ENCODE measurements at regions not wholly inside any gene's neighbourhood (a gene's known extent, or its start where the extent isn't known, plus 50 kb on each side); places are given as distances from the start of the nearest gene placed in this dataset.
"Not testable (repeated sequence)": the region's sequence is repeated elsewhere in the genome, so short reads cannot be mapped to it uniquely, and the experiment has no call there.

DNA sequence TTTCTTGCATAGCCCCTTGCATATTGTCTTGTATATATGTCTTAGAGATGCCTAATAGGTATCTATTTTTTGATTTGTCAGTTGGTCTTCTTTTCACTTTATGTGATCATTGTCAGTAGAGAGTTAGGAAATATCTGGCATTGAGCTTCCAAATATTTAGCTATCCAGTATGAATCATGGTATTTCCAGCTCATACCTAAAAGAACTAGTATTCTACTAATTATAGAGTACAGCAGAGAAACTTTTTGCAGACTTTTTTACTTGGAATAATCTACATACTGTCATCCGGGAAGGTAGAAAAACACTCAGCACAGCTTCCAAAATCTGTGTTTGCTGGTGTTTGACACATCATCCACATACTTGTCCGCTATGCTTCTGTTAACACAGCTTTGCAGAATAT, 156.4 kb upstream of the HTR1E start:
- H3K27me3 ChIP-seq, result no peaks in the 10 kb centered on the region
- H3K27ac ChIP-seq, result no peak overlapping the region
- no peak for TF ChIP-seq POLR2A (IDR thresholded peaks at IDR 0.05)
- TF ChIP-seq, protein P1, sequence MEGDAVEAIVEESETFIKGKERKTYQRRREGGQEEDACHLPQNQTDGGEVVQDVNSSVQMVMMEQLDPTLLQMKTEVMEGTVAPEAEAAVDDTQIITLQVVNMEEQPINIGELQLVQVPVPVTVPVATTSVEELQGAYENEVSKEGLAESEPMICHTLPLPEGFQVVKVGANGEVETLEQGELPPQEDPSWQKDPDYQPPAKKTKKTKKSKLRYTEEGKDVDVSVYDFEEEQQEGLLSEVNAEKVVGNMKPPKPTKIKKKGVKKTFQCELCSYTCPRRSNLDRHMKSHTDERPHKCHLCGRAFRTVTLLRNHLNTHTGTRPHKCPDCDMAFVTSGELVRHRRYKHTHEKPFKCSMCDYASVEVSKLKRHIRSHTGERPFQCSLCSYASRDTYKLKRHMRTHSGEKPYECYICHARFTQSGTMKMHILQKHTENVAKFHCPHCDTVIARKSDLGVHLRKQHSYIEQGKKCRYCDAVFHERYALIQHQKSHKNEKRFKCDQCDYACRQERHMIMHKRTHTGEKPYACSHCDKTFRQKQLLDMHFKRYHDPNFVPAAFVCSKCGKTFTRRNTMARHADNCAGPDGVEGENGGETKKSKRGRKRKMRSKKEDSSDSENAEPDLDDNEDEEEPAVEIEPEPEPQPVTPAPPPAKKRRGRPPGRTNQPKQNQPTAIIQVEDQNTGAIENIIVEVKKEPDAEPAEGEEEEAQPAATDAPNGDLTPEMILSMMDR (IDR thresholded peaks at IDR 0.05), result no peak
- H3K36me3 ChIP-seq, result no peaks in the 10 kb centered on the region
- 80 to 93% (median 83%) methylated on average over 2 of the region's 2 CpGs for WGBS, 4 donors
- no peaks in the 10 kb centered on the region for H3K4me1 ChIP-seq
- no peak overlapping the region for H3K4me3 ChIP-seq
- ATAC-seq, result no peak
- H3K9me3 ChIP-seq, result peaks cover 0 to 3% (median 0%) of the 10 kb centered on the region in 12 donors
- intact Hi-C loops (cut with DNase I), result no loop called here
- no peak for DNase-seq

DNA sequence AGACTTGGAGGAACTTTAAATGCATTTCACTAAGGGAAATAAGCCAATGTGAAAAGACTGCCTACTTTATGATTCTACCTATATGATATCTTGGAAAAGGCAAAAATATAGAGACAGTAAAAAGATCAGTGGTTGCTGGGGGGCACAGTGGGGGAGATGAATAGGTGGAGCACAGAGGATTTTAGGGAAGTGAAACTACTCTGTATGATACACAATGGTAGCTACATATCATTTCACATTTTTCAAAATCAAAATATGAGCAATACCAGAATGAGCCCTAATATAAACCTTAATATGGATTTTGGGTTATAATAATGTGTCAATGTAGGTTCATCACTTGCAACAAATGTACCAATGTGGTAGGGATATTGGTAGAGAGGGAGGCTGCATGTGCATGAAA, 161.4 kb upstream of the HTR1E start:
- peaks cover 0 to 6% (median 0%) of the 10 kb centered on the region in 12 donors for H3K9me3 ChIP-seq
- no peaks in the 10 kb centered on the region for H3K4me1 ChIP-seq
- no peaks in the 10 kb centered on the region for H3K27me3 ChIP-seq
- H3K4me3 ChIP-seq, result no peak overlapping the region
- DNase-seq (no peak), ATAC-seq (no peak)
- TF ChIP-seq, protein P1 (IDR thresholded peaks at IDR 0.05), result no peak
- TF ChIP-seq POLR2A (IDR thresholded peaks at IDR 0.05), result no peak
- no peaks in the 10 kb centered on the region for H3K36me3 ChIP-seq
- intact Hi-C loops (cut with DNase I), result no loop called here
- no peak overlapping the region for H3K27ac ChIP-seq

DNA sequence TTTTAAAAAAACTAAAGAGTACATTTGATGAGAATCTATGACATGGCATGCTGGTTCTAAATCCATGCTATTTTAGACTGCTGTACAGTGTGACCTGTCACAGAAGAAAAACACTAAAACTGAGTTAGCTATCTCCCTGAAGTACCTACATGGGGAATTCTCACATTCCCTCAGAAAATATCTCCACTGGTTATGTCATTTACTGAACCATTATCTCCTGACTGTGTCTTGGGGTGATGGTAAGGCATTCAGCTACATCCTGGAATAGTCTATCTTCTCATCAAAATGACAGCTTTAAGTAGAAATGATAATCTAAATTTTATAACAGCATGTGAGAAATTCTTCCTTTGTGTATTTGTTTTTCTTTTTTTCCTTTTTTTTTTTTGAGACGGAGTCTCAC, 172.1 kb upstream of the HTR1E start:
- DNase-seq, result no peak
- WGBS, 4 donors, result 83 to 90% (median 87%) methylated on average over 1 of the region's 1 CpG
- Histone ChIP-seq H3K36me3 (no peaks in the 10 kb centered on the region), H3K27ac (no peak overlapping the region), H3K4me1 (no peaks in the 10 kb centered on the region), H3K9me3 (peaks cover 0 to 8% (median under 1%) of the 10 kb centered on the region in 12 donors), H3K4me3 (no peak overlapping the region), H3K27me3 (no peaks in the 10 kb centered on the region)
- TF ChIP-seq, protein P1 (IDR thresholded peaks at IDR 0.05), result no peak
- no peak for TF ChIP-seq POLR2A (IDR thresholded peaks at IDR 0.05)
- intact Hi-C loops (cut with DNase I), result no loop called here
- no peak for ATAC-seq

DNA sequence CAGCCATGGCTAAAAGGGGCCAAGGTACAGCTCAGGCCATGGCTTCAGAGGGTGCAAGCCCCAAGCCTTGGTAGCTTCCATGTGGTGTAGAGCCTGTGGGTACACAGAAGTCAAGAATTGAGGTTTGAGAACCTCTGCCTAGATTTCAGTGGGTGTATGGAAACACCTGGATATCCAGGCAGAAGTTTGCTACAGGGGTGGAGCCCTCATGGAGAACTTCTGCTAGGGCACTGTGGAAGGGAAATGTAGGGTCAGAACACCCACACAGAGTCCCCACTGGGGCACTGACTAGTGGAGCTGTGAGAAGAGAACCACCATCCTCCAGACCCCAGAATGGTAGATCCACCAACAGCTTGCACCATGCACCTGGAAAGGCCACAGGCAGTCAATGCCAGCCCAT, 177.4 kb upstream of the HTR1E start:
- ATAC-seq; H3K36me3 ChIP-seq; H3K4me3 ChIP-seq; H3K4me1 ChIP-seq; intact Hi-C loops (cut with DNase I); H3K27ac ChIP-seq; H3K27me3 ChIP-seq; DNase-seq: not testable (repeated sequence)
- peaks cover 0 to 15% (median 8%) of the 10 kb centered on the region in 12 donors for H3K9me3 ChIP-seq

DNA sequence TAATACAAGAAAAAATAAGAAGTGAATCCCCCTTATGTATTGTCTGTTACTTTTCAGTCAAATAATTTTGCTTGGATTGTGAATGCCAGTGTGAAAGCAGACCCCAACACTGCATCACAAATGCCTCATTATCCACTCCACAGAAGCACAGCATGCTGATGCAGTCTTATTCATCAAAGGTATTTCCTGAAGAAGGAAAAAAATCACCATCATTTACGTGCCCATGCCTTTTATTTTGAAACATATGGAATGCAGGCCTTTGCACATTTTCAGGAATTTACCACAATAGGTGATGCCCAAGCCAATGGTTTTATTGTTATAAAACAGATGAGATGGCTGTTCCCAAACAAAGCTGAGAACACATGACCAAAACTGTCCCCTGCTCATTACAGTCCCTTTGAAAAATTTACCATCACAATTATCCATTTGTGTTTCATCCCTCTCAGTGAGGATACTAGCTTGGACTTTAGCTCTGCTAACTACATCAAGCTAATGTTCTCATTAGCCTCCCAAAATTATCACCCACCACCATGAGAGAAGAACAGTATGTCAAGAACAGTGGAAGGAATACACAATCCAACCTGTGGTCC, 180.6 kb upstream of the HTR1E start:
- ATAC-seq, result no peak
- Histone ChIP-seq H3K4me1 (no peaks in the 10 kb centered on the region), H3K27me3 (no peaks in the 10 kb centered on the region), H3K27ac (no peak overlapping the region), H3K9me3 (peaks cover 0 to 15% (median 8%) of the 10 kb centered on the region in 12 donors), H3K4me3 (no peak overlapping the region), H3K36me3 (no peaks in the 10 kb centered on the region)
- 19 to 53% (median 39%) methylated on average over 1 of the region's 1 CpG for WGBS, 4 donors
- DNase-seq, result no peak
- intact Hi-C loops (cut with DNase I), result no loop called here
- no peak for TF ChIP-seq POLR2A (IDR thresholded peaks at IDR 0.05)
- TF ChIP-seq, protein P1 (IDR thresholded peaks at IDR 0.05), result no peak
